NCI-H146 treated with DMSO at 0.1 percent for 48 hours (cell line): ENCODE measurements at regions not wholly inside any gene's neighbourhood (a gene's known extent, or its start where the extent isn't known, plus 50 kb on each side); places are given as distances from the start of the nearest gene placed in this dataset.
"Not testable (repeated sequence)": the region's sequence is repeated elsewhere in the genome, so short reads cannot be mapped to it uniquely, and the experiment has no call there.

ENCODE experiments used
- DNase-seq: peaks from one replicate; lab custom pipeline; 2025; ENCODE audit not compliant: unreplicated experiment; lab: John Stamatoyannopoulos, UW

DNA sequence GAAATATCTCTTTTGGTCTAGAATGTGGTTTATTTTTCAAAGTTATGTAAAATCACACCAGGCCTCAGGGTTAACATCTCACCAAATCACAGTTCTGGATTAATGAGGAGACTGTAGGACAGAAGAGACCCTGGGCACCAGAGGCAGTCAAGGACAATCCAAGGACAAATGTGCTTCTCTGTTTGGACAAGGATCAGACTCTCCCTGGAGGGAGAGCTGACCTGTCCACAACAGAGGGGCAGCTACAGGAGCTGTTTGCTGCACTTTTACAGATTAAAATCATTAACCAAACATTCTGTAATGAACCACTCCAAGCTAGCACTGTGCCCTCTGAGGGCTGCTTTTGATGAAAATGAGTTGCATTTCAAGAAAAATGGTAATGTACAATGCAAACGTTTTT is 690.6 kb upstream of the SLC8A1 start:
- DNase-seq, result peak; percentile 34

DNA sequence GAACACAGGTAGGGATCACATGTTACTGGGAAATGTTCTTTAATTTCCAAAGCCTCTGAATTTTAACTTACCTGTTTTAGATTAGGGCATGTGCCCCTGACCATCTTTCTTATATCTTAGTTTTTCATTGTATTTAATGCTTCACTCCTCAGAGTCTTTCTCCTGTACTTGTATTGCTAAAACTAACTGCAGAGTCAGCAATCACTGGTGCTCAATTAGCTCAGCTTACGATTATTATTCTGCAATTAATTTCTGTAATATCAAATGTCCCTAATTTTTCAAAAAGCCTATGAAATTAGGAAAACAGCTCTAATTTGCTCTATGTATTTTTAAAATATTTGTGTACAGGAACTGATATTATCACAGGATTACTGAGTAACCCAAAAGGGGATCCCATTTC is 693.2 kb upstream of the SLC8A1 start:
- DNase-seq, result no peak

DNA sequence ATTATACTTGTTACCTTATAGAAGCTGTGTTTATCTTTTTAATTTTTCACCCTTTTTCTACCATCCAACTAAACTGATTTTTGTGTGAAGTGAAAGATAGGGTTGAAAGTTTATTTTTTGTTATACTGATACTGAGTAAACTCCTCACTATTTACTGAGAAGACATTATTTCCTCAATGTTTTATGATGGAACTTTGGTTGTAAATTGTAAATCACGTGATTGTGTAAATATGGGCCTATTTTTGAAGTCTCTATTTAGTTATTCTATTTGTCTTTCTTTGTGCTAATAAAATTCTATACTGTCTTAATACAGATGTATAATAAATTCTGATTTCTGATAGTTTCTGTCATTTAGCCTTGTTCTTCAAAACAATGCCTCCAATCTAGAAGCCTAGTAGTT is 697.2 kb upstream of the SLC8A1 start:
- DNase-seq, result no peak

DNA sequence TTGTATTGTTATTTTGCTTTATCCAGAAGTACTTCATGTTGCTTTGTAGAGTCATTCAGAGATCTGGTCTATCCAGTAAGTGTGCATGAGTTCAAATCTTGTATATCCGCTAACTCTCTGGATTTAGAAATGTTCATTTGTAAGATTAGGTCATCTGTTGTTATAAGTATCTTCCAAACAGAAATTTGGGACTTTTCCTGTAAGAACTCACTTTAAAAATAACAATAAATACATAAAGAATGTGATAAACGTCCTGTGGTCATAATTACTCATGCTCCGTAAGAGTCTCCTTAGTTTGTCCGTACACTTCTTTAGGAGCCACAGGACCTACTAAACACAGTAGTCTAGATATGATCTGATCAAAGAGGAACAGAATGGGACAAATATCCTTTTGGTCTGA is 699.9 kb upstream of the SLC8A1 start:
- DNase-seq, result no peak

DNA sequence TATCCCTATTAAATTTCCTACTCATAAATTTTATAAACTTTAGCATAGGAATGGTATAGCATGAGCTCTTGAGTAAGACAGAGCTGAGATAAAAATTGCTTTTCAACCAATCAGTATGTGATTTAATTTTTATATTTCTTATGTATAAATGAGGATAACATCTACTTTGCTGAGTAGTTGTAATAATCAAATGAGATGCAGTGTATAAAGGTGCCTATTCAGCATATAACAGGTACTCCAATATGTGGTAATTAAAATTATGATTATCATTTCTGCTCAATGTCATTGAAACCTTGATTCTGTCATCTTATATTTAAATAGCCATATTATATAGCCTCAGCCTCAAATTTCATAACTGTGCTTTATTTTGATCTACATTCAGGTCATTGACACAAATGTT is 700.4 kb upstream of the SLC8A1 start:
- DNase-seq, result no peak

DNA sequence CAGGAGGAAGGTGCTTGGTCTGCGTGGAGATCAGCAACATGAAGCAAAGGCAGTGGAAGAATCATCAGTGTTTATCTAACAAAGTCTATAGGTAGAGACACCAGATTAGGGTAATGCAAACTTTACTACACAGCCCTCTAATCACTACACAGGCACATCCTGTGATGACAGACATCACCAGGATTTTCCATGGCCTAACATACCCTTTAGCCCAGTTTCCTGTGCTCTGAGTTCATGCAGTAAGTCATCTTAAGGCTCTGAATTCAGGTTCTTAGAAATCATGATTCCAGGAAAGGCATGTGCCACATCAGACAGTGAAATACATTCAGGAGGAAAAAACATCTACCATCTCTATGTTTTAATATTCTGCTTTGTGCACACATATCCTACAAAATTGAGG is 708.5 kb upstream of the SLC8A1 start:
- DNase-seq, result no peak

DNA sequence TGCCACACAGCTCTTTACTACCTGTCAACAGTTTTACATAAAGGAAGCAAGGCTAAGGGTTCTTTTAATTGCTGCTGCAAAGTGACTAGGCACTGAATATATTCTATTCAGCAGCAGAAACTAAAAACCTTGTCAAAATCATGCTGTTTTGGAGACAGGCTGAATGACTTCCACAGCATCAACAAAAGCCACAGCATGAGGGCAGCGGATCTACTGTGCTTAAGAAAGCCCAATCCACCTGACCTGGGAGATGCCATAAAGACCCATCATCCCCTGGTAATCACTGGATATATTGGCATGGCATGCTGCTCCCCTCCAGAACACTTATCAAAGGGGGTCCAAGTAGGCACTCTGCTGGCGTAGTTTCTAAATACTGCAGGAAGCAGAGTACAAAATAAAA is 715.1 kb upstream of the SLC8A1 start:
- no peak for DNase-seq

DNA sequence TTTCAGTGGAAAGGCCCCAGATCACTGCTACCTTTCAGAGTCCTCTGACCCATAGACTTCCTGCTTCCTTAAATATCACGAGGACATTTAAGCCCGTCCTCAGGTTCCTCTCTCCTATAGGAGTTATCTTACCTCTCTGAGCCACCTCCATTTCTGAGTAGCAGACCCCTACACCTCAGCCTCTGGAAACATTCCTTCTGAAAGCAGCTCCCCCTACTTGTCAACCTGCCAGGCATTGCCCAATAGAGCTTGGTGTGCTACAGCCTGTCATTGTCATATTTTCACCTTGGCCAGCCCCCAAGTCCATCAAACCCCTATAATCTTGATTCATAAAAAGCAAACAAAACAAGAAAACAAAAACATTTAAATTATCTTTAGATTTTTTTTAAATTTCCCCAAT is 717.9 kb upstream of the SLC8A1 start:
- no peak for DNase-seq

DNA sequence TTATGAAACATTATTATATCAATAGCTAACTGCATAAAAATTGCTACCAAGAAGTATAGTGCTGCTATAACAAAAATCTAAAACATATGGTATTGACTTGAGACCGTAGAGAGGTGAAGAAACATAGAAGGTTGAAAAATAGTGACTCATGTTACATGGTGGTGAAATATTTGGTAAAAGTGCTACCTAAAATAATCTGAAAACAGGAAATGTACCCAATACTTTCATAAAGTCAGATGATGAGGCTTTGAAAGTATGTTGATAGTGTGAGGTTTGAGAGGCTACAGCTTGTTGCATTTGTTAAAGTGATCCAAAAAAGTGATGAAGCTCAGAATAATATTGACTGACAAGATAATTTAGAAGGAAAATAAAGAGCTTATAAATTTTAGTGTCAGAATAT is 718.7 kb upstream of the SLC8A1 start:
- DNase-seq, result no peak

DNA sequence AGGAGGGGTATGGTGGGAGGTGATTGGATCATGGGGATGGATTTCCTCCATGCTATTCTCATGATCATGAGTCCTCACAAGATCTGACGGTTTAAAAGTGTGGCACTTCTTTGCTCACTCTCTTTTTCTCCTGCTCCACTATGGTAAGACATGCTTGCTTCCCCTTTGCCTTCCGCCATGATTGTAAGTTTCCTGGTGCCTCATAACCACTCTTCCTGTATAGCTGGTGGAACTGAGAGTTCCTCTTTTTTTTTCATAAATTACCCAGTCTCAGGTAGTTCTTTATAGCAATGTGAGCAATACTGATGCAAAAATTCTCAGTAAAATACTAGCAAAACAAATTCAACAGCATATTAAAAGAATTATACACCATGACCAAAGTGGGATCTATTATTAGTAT is 728.5 kb upstream of the SLC8A1 start:
- DNase-seq, result no peak

DNA sequence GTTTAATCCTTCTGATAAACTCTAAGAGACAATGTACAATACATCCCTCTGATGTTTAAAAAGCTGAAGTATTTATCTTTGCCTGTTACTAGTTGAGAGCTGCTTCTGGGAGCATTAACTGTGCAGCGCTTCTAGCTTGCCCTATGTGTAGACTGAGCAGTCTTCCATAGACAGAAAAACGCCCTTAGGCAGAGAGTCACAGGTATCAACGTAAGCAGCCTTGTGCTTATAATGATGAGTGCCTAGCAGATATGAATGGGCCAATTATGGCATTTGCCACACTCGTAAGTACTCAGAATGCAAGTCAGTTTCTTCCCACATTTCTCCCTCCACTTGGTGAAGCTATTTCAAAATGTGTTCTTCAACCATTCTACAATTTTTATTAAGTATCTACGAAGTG is 731.1 kb upstream of the SLC8A1 start:
- no peak for DNase-seq

DNA sequence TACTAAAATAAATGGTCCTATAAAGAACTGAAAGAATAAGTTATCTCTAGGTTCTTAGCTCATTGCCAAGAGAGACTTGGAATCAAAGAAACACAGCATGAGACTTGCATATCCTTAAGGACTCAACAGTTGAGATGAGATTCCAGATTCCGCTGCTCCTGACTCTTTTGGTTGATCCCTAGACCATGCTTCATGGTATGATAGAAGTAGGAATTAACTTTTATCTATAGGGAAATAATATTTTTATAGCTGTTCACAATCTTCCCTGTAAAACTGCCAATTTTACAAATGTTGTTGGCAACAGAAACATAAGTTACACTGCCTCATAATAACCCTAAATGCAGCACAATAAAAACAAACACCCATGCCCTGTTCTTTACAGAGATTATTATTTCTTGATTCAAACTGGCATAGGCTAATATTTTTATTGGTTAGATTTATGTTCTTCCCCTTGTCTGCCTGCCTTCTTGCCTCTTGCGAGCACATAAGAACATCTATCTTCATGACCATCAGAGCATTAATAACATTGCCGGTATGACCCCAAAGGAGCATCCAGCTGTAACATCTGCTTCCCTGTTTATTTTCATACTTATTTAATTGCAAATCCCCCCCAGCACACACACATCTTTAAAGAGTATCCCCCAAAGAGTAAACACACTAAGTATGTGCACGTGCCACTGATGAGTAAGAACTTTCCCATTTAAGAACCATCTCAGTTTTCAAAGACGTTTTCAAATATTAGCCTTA is 735.7 kb upstream of the SLC8A1 start:
- no peak for DNase-seq

DNA sequence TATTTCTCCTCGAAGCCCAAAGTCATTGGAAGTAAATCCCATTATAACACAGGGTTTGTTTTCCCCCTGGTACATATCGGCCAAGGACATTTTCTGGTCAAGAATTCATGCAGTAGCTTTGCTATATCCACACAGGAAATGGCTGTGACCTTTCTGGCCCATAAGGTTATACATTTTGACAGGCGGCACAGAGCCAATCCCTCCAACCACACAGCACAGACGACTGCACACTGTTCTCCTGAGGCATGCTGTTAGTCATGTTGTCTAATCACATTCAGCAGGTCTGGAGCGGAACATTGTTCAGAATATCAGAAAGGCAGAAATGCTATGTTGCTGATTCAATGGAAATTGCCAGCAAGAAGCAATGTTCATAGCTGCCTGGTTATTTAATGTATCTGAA is 742.3 kb upstream of the SLC8A1 start:
- DNase-seq, result no peak

DNA sequence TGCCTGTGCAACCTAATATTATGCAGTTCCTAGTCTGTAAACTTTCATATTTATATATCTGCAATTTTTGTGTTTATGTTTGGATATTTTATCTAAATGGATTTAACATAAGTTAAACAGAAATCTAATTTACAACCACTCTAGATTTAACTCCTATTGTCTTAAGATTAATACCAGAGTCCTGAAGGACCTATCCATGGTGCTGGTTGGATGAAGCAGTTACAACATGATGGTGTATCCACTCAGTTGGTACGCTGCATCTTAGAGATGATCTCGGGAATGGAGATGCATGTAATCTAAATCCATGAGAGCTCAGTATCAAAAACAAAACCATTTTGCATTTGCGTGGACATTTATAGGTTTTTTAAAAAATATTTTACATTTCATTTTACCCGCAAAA is 745.9 kb upstream of the SLC8A1 start:
- DNase-seq, result no peak

DNA sequence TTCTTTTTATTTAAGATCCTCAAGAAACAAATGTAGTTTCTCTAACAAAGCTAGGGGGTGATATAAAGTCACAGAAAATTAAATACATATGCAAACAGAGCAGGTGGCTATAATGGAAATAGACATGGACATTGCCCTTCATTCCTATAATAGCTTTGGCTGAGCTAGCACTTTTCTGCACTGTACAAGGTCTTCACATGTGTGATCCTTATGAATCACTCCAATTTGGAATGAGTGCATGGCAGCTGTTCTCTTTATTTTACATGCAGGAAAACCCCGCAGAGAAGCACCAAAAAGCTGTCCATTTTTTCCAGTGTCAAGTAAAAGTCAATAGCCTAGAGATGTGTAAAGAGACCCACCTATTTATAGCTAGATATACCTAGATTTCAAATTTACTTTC is 747.4 kb upstream of the SLC8A1 start:
- peak; percentile 97 for DNase-seq

DNA sequence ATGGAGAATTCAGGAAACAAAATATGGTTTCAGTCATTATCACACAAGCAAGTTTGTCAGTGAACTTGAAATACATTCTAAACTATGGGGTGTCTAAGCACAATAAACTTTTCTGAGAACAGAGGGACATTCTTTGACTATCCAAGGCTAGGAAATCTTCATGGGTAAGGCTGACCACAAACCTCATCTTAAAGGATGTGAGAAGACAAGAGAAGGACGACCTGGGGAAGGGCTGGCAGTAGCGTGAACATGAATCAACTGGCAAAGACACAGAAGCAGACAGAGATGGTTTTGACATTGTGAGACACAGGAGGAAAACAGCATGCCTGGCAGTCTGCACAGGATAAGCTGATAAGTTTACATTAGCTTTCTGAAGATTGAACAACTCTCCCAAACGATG is 752.4 kb upstream of the SLC8A1 start:
- DNase-seq, result no peak

DNA sequence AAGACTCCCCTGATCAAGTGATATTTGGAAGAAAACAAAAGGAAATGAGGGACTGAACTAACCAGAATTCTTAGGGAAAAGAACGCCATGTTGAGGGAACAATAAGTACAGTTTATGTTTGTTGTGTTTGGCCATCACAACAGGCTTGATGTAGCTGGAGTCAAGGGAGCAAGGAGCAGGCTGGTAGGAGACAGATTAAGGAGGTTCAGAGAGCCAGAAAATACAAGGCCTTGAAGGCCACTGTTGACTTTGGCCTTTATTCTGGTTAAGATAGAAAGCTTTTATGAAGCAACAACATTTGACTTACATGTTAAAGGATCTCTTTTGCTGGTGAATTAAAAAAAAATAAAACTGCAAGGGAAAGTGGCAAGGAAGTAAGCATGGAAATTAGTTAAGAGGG is 754.1 kb upstream of the SLC8A1 start:
- DNase-seq, result no peak

DNA sequence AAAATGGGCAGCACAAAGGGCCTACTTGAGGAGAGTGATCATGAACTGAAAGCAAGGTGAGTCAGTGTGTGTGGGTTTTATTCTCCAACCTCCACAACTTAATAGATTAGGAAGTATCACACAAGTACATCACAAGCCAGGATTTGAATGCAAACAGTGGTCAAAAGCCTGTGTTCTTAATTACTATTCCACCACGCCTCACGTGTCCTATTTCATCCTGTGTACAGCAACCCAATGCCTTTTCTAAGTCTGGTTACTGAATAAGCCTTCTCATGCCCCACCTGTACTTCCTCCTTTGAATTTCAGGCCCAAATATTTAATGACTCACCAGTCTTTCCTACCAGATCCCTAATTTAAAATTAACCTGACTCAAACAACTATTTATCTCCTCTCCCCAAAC is 755.7 kb upstream of the SLC8A1 start:
- DNase-seq, result no peak

DNA sequence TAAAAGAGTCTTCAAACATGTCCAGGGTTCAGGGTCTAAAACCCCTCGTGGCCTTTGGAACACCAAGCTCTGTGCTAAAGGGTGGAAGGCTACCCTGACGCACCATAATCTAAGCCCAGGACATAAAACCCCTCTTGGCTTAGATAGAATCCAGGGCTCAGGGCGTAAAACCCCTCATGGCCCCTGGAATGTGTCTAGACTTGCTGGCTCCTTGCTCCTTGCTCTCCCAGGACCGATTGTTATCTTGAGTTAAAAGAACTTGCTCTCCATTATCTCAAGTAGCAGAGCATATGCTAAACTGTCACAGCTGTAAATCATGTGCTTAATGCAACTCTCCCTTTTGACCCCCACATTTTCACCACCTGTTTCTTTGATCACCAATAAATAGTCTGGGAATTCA is 758.1 kb upstream of the SLC8A1 start:
- DNase-seq, result not testable (repeated sequence)

DNA sequence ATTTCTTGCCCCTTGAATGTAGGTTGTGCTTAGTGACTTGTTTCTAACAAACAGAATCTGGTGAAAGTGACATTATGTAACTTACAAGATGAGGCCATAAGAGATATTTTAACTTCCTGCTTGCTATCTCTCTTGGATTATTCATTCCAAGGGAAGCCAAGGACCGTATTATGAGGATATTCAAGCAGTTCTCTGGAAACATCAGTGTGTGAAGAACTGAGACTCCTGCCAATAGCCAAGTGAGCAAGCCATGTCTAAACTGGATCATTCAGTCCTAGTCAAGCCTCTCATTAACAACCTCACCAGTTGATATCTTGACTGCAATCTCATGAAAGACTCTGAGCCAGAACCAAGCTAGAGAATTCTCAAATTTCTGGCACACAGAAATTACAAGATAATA is 765.1 kb upstream of the SLC8A1 start:
- no peak for DNase-seq

DNA sequence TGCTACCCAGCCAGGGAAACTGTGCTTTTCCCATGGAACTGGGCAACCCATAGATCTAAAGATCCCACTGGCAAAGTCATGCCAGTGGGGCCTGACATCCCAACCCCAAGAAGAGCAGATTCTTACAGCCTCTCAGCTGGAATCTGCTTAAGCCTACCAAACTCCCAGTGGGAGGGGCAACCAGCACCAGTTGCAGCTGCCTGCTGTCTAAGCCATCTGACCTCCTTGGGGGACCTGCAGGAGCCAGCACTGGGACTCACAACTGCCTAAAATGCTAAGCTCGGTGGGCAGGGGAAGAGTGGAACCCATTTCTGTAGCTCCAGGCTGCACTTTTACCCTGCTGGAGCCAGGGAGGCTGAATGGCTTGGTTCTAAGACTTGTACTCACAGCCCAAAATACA is 770.7 kb upstream of the SLC8A1 start:
- DNase-seq, result no peak

DNA sequence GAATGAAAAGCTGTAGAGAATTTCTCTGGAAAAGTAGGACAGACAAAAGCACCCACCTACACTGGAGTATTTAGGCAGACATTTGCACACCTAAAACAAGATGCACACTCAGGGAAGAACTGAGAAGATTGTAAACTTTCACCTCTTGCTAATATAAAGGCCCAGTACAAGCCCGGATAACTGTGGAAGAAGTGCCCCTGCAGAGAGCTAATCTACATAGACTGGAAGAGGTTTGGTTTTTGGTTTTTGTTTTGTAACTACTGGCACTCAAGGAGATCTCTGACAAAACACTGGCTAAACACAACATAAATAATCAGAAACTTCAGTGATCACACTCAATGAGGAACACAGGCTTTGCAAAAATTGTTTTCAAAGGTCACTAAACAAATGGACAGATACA is 782.2 kb upstream of the SLC8A1 start:
- no peak for DNase-seq

DNA sequence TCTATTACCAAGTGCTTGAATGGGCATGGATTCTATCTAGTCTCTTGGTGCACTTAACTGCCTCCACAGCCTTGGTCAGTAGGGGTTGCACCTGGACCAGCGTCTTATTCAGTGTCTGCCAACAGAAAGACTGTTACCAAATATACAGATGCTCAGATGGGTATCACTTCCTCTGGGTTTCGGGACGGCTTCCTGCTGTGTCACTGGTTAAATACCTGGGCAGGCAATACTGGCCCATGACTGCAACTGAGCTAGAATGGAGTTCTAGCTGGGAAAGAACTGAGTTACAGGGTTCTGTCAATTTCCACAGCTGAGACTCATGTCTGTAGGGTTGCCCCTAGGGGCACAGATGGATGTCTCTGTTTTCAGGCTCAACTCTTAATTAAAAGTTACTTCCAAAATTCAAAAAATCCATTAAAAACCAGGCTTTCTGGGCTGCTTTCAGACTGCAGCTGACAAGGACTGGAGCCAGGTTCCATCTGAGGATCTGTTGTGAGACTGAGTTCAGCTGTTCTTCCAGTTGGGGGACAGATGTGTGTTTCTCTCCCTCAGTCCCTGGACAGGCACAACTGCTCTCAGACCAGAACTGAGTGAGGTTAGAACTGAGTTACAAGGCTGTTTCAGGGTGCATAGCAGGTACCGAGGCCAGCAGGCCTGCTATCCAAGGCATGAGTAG is 789.6 kb upstream of the SLC8A1 start:
- no peak for DNase-seq
